Psoas muscle (tissue), 7 donors: ENCODE measurements at regions not wholly inside any gene's neighbourhood (a gene's known extent, or its start where the extent isn't known, plus 50 kb on each side); places are given as distances from the start of the nearest gene placed in this dataset.

ENCODE experiments used
- ATAC-seq, 4 donors: fragments of 200-7000 bp; cut with Tn5 transposase; one replicate each; pipeline ENCODE4 v1.9.1; 2020; ENCODE audit warnings: moderate library complexity in 3 of 4, mild to moderate bottlenecking in 2 of 4
- DNase-seq, 2 donors: peaks; one replicate each; pipeline ENCODE4 v3.0.0-alpha.2; 2020
- H3K27ac ChIP-seq: fragments of 200-600 bp; one replicate; pipeline ENCODE4 v1.8.0; 2022
- H3K27me3 ChIP-seq, 3 donors: fragments of 200-600 bp in 1 of 3; one replicate each; pipeline versions ENCODE4 v1.6.1 to v1.8.0; 2013 to 2022; ENCODE audit warnings: low read length in 2 of 3, mild to moderate bottlenecking in 2 of 3, moderate library complexity in 1 of 3; ENCODE audit not compliant: insufficient read depth in 3 of 3
- H3K36me3 ChIP-seq, 2 donors: fragments of 200-600 bp in 1 of 2; one replicate each; pipeline versions ENCODE4 v1.6.1 to v1.8.0; 2013 to 2022; ENCODE audit warnings: low read depth in 1 of 2, mild to moderate bottlenecking in 1 of 2, moderate library complexity in 1 of 2; ENCODE audit not compliant: insufficient read depth in 1 of 2
- H3K4me1 ChIP-seq: fragments of 200-600 bp; one replicate; pipeline ENCODE4 v1.8.0; 2022
- H3K4me3 ChIP-seq: fragments of 200-600 bp; one replicate; pipeline ENCODE4 v1.8.0; 2022; ENCODE audit warnings: mild to moderate bottlenecking
- H3K9me3 ChIP-seq: fragments of 200-600 bp; one replicate; pipeline ENCODE4 v1.8.0; 2022
- WGBS, 3 donors: extraction: QIAGEN DNeasy Blood & Tissue Kit; methylation state at CpG; one replicate each; pipeline versions ENCODE4 v1.1.6 to v1.1.7; 2013; 5-methylcytosine and 5-hydroxymethylcytosine counted together
- intact Hi-C, 2 donors: fragments of 100-400 bp; cut with DNase I; formaldehyde crosslinking; loops; one replicate each; pipeline versions ENCODE4 v1.11.0 to v1.14.2; 2022
- TF ChIP-seq, protein P1 (sequence below): fragments of 200-600 bp; IDR thresholded peaks from one replicate; pipeline ENCODE4 v1.8.0; 2022; ENCODE audit warnings: antibody characterized with exemption
- donor health status: healthy with polysubstance abuse.
- donor health status: DM: no; HTN: no; CAD: no; lungs with moderate emphysema.
- donor health status: Bipolar disorder and iron deficiency.
- donor health status: healthy.
- donor health status: DM: yes; HTN: yes; CAD: no.
- donor health status: DM: no; HTN: no; CAD: no.
- donor health status: DM: yes; HTN: yes; CAD: no.

GRCh38 chr6:63436356-63436755 is 116.6 kb upstream of the LGSN start:
- Histone ChIP-seq H3K27ac (no peak overlapping the region), H3K27me3 (no peaks in the 10 kb centered on the region), H3K4me3 (no peak overlapping the region), H3K36me3 (no peaks in the 10 kb centered on the region), H3K9me3 (no peaks in the 10 kb centered on the region), H3K4me1 (no peaks in the 10 kb centered on the region)
- TF ChIP-seq, protein P1, sequence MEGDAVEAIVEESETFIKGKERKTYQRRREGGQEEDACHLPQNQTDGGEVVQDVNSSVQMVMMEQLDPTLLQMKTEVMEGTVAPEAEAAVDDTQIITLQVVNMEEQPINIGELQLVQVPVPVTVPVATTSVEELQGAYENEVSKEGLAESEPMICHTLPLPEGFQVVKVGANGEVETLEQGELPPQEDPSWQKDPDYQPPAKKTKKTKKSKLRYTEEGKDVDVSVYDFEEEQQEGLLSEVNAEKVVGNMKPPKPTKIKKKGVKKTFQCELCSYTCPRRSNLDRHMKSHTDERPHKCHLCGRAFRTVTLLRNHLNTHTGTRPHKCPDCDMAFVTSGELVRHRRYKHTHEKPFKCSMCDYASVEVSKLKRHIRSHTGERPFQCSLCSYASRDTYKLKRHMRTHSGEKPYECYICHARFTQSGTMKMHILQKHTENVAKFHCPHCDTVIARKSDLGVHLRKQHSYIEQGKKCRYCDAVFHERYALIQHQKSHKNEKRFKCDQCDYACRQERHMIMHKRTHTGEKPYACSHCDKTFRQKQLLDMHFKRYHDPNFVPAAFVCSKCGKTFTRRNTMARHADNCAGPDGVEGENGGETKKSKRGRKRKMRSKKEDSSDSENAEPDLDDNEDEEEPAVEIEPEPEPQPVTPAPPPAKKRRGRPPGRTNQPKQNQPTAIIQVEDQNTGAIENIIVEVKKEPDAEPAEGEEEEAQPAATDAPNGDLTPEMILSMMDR, result no peak
- DNase-seq (no peak), ATAC-seq (no peak)
- WGBS, 3 donors, result 62 to 69% (median 65%) methylated on average over 2 of the region's 2 CpGs
- intact Hi-C loops, result no loop called here

GRCh38 chr6:63437058-63437457 is 117.3 kb upstream of the LGSN start:
- WGBS, 3 donors, result 86 to 87% (median 87%) methylated on average over 3 of the region's 3 CpGs
- Histone ChIP-seq H3K27me3 (no peaks in the 10 kb centered on the region), H3K4me3 (no peak overlapping the region), H3K36me3 (no peaks in the 10 kb centered on the region), H3K27ac (no peak overlapping the region), H3K9me3 (no peaks in the 10 kb centered on the region), H3K4me1 (no peaks in the 10 kb centered on the region)
- no peak for ATAC-seq
- intact Hi-C loops, result no loop called here
- DNase-seq, result no peak
- TF ChIP-seq, protein P1, result no peak

DNA sequence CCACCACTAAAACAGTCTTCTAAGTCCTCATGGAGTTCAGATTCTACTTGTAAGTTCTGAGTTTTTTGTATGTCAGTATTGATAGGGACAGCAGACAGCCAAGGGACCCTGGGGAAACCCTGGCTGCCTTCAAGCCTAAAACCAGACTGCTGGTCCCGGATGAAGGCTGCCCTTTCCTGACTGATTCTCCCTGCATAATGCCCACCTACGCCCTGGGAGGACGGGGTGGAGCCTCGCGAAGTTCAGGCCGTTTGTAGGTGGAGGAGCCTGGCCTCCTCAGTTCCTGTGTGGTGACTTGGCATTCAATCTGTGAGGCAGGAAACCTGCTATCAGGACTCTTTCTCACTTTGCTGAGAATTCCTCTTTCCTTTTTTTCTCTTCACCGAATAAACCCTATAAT is 120.3 kb upstream of the LGSN start:
- no peaks in the 10 kb centered on the region for H3K27me3 ChIP-seq
- intact Hi-C loops, result no loop called here
- ATAC-seq (no peak), DNase-seq (no peak)
- no peak overlapping the region for H3K4me3 ChIP-seq
- TF ChIP-seq, protein P1, result no peak
- H3K9me3 ChIP-seq, result no peaks in the 10 kb centered on the region
- WGBS, 3 donors, result 74 to 75% (median 75%) methylated on average over 7 of the region's 7 CpGs
- no peaks in the 10 kb centered on the region for H3K36me3 ChIP-seq
- H3K27ac ChIP-seq, result no peak overlapping the region
- H3K4me1 ChIP-seq, result peaks cover 5% of the 10 kb centered on the region

DNA sequence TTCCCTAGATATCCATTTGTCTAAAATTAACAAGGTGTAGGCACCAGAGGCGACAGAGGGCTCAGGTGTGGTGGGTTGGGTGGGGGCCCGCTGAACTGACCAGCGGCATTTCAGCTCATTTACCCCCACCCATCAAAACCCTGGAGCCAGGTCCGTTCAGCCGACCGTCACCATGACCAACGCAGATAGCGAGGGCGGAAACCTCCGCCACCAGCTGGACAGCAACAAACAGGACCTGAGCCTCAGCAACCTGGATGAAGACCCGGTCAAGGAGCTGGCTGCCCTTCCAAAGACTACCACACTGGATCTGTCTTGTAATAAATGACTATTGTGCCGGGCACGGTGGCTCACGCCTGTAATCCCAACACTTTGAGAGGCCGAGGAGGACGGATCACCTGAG is 120.8 kb upstream of the LGSN start:
- 91 to 94% (median 92%) methylated on average over 16 of the region's 16 CpGs for WGBS, 3 donors
- no peak overlapping the region for H3K4me3 ChIP-seq
- TF ChIP-seq, protein P1, result no peak
- DNase-seq, result no peak
- no peaks in the 10 kb centered on the region for H3K36me3 ChIP-seq
- intact Hi-C loops, result no loop called here
- no peaks in the 10 kb centered on the region for H3K27me3 ChIP-seq
- H3K9me3 ChIP-seq, result no peaks in the 10 kb centered on the region
- H3K4me1 ChIP-seq, result peaks cover 5% of the 10 kb centered on the region
- ATAC-seq, result no peak
- H3K27ac ChIP-seq, result no peak overlapping the region

DNA sequence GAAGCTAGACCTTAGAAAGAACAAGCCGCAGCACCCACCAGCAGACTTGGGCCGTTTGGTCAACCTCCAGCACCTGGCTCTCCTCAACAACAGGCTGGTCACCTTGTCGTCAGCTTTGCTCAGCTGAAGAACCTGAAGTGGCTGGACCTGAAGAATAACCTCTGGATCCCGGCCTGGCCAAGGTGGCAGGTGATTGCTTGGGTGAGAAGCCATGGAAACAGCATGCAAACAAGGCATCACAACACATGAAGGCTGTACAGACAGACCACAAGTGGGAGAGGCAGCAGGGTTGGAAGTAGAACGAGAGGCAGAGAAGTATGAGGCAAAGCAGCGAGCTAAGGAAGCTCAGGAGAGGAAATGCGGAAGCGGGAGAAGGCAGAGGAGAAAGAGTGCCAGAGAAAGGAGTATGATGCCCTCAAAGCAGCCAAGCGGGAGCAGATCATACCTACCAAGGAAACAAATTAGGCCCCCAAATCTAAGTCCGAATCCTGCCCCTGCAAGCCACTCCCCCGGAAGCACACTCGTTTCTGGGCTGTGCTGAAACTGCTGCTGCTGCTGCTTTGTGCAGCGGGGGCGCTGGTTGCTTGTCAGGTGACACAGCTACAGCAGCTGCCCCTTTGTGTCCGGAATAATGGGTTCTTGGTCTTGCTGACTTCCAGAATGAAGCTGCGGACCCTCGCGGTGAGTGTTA is 121.6 kb upstream of the LGSN start:
- ATAC-seq (no peak), DNase-seq (no peak)
- H3K4me1 ChIP-seq, result peaks cover 7% of the 10 kb centered on the region
- no peak overlapping the region for H3K27ac ChIP-seq
- H3K27me3 ChIP-seq, result no peaks in the 10 kb centered on the region
- H3K4me3 ChIP-seq, result no peak overlapping the region
- intact Hi-C loops, result no loop called here
- H3K36me3 ChIP-seq, result no peaks in the 10 kb centered on the region
- TF ChIP-seq, protein P1, result no peak
- no peaks in the 10 kb centered on the region for H3K9me3 ChIP-seq
- WGBS, 3 donors, result 84 to 88% (median 87%) methylated on average over 18 of the region's 18 CpGs
